D721Med (cell line): ENCODE measurements at regions not wholly inside any gene's neighbourhood (a gene's known extent, or its start where the extent isn't known, plus 50 kb on each side); places are given as distances from the start of the nearest gene placed in this dataset.

Experiments
- DNase-seq: peaks from one replicate; pipeline ENCODE4 v3.0.0; 2011; ENCODE audit warnings: low spot score; ENCODE audit not compliant: insufficient read length
- FAIRE-seq: peaks from 2 replicates; lab custom pipeline; 2011; peaks lifted over from hg19 to GRCh38; lab: Jason Lieb, UNC
- TF ChIP-seq, protein P1 (sequence below): IDR thresholded peaks from 2 replicates; pipeline ENCODE4 v1.5.1; 2012; ENCODE audit warnings: mild to moderate bottlenecking, control low read depth; ENCODE audit not compliant: insufficient read depth; ENCODE audit errors: missing control alignments

DNA sequence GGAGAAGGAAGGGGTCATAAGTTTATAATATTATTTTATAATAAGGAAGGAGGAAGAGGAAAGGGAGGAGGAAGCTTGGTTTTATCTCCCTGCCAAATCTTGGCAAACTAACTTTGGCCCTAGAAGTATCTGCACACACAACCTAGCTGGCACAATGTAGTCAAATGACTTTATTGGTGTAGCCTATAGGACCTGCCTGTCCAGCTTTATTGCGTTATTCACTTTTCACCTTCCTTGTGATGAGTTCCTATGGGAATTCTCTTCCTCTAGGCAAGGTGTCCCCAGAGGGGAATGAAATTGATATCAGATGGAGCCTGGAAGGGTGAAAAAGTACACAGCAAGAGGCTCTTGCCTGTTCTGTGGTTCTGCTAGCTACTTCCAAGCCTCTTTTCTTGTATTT lies 111.2 kb upstream of the SLC25A36 start:
- DNase-seq (no peak), FAIRE-seq (no peak)
- TF ChIP-seq, protein P1, sequence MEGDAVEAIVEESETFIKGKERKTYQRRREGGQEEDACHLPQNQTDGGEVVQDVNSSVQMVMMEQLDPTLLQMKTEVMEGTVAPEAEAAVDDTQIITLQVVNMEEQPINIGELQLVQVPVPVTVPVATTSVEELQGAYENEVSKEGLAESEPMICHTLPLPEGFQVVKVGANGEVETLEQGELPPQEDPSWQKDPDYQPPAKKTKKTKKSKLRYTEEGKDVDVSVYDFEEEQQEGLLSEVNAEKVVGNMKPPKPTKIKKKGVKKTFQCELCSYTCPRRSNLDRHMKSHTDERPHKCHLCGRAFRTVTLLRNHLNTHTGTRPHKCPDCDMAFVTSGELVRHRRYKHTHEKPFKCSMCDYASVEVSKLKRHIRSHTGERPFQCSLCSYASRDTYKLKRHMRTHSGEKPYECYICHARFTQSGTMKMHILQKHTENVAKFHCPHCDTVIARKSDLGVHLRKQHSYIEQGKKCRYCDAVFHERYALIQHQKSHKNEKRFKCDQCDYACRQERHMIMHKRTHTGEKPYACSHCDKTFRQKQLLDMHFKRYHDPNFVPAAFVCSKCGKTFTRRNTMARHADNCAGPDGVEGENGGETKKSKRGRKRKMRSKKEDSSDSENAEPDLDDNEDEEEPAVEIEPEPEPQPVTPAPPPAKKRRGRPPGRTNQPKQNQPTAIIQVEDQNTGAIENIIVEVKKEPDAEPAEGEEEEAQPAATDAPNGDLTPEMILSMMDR = no peak

DNA sequence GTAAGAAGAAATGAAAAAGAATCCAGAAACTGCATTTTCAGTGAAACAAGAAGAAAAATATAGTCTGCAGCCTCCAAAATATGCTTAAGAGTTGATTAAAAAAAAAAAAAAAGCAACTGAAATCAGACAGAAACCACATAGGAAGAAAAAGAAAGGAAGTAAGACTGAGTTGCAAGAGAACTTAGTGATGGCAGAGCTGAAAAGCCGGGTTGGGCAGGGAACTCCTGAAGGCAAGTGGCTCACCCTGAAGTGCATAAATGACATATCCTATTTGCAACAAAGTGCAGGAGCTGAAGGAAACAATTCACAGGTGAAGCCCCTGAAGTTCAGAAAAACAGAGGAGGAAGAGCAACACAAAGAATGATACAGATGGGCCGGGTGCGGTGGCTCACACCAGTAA lies 108.8 kb upstream of the SLC25A36 start:
- FAIRE-seq (no peak), DNase-seq (no peak)
- TF ChIP-seq, protein P1 = no peak

DNA sequence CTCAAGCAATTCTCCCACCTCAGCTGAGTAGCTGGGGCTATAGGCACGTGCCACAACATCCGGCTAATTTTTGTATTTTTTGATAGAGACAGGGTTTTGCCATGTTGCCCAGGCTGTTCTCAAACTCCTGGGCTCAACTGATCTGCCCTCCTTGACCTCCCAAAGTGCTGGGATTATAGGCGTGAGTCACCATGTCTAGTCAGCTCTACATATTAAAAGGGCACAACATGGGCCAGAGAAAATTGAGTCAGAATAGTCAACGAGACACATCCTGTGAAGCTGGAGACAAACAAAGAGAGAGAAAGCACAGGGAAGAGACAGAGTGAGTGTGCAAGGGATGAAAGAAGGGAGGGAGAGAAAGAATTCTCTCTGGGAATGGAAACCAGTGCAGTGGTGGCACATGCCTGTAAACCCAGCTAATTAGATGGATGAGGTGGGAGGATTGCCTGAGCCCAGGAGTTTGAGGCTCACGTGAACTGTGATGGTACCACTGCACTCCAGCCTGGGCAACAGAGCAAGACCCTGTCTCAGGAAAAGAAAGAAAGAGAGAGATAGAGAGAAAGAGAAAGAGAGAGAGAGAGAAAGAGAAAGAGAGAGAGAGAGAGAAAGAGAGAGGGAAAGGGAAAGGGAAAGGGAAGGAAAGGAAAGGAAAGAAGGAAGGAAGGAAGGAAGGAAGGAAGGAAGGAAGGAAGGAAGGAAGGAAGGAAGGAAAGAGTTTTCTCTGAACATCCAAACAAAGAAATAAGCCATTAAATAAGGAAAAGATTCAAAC lies 107.2 kb upstream of the SLC25A36 start:
- FAIRE-seq (no peak), DNase-seq (no peak)
- TF ChIP-seq, protein P1 = no peak

DNA sequence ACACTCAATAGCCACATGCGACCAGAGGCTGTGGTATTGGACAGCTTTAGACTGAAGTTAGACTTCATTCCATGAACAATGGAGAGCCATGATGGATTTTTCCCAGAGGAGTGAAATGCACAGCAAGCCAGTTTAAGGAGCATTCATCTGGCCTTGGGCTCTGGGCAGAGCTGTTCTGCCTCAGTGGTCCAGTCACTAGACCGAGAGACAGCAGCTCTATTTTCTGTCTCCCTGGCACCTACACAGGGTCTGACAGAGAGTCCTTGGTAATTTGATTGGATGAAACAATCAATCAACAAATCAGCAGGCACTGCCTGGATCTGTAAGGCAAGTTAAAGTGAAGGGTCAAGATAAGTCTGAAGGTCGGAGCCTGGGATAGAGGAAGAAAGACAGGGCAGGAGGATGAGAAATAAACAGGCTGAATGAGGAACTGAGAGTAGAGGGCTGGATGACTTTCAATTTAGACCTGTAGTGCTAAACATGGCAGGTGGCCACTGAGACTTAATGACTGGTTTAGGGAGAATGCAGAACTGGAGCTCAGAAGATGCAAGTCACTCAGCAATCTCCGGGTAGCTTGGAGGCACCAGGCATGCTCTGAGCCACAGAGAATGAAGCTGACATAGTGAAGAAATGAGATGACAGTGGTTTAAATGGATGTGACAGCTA lies 98.5 kb upstream of the SLC25A36 start:
- no peak for DNase-seq
- FAIRE-seq = no peak
- TF ChIP-seq, protein P1 = no peak

DNA sequence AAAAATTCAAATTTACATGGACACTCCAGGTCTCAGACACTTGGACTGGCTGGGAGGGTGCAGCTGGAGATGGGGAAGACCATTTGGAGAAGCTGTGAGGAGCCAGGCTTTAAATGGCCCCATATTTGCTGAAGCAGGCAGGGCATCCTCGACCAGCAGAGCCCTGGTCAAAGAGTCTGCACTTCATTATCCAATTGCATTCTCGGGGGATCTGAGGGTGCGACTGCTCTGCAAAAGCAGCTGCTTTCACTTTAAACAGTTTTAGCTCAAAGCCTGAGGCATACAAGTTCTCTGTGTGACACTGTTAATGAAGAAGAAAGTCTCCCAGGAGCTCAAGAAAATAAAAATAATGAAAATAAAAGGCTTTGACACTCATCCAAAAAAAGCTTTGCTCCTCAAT lies 98.0 kb upstream of the SLC25A36 start:
- FAIRE-seq (no peak), DNase-seq (no peak)
- TF ChIP-seq, protein P1 = no peak

DNA sequence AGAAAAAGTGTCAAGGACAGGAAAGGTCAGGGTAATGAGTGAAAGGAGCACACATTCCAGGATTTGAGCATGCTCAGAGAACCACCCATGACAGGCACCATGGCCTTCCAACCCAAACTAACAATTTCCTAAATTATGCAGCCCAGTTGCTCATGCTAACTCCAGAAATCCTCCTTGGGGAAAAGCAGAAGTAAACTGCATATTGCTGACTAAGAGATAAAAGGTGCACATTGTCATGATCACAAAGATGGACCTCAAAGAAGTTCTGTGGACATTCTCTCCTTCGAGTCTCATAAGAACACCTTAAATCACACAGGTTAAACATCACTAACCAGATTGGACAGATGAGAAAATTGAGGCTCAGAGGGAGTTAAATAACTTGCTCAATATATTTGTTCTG lies 97.6 kb upstream of the SLC25A36 start:
- no peak for FAIRE-seq

More for the DNA sequence above, 97.6 kb upstream of the SLC25A36 start:
- no peak for DNase-seq
- TF ChIP-seq, protein P1 = no peak
